Muscle of leg (tissue), 3 donors: ENCODE measurements at regions not wholly inside any gene's neighbourhood (a gene's known extent, or its start where the extent isn't known, plus 50 kb on each side); places are given as distances from the start of the nearest gene placed in this dataset.

ENCODE experiments used
- DNase-seq: peaks from one replicate; pipeline ENCODE4 v3.0.0; 2013
- H3K27ac ChIP-seq: one replicate; pipeline ENCODE4 v1.5.1; 2013; ENCODE audit warnings: mild to moderate bottlenecking, low read length, control low read depth
- H3K27me3 ChIP-seq: one replicate; pipeline ENCODE4 v1.6.1; 2013; ENCODE audit warnings: low read length; ENCODE audit not compliant: control insufficient read depth, insufficient read depth
- H3K36me3 ChIP-seq: one replicate; pipeline ENCODE4 v1.6.1; 2013; ENCODE audit warnings: low read length; ENCODE audit not compliant: control insufficient read depth, insufficient read depth
- H3K4me1 ChIP-seq: one replicate; pipeline ENCODE4 v1.6.1; 2013; ENCODE audit warnings: low read length; ENCODE audit not compliant: control insufficient read depth, insufficient read depth
- H3K4me3 ChIP-seq: one replicate; pipeline ENCODE4 v1.5.1; 2013; ENCODE audit warnings: low read length, control low read depth
- H3K9me3 ChIP-seq: replicated peaks from 2 replicates; pipeline ENCODE4 v1.6.1; 2013; ENCODE audit warnings: low read depth, low read length; ENCODE audit not compliant: control insufficient read depth
- WGBS: methylation state at CpG from one replicate; pipeline ENCODE4 v1.1.5; 2013; ENCODE audit warnings: missing lambda C conversion rate; ENCODE audit not compliant: insufficient coverage; 5-methylcytosine and 5-hydroxymethylcytosine counted together

- peaks cover 3% of the 10 kb centered on the region for H3K4me1 ChIP-seq
- WGBS: no CpG with 5 or more reads among the region's 1 CpG
- no peaks in the 10 kb centered on the region for H3K36me3 ChIP-seq
- no peak overlapping the region for H3K27ac ChIP-seq
- no peaks in the 10 kb centered on the region for H3K27me3 ChIP-seq
- no peak overlapping the region for H3K4me3 ChIP-seq
- H3K9me3 ChIP-seq: no peaks in the 10 kb centered on the region
- no peak for DNase-seq
Measured at GRCh38 chr5:143476601-143477211, 73.2 kb upstream of the NR3C1 start.

- Histone ChIP-seq H3K9me3 (no peaks in the 10 kb centered on the region), H3K36me3 (no peaks in the 10 kb centered on the region), H3K4me1 (peaks cover 3% of the 10 kb centered on the region), H3K4me3 (no peak overlapping the region), H3K27me3 (no peaks in the 10 kb centered on the region), H3K27ac (no peak overlapping the region)
- no peak for DNase-seq
- WGBS: no CpG with 5 or more reads among the region's 3 CpGs
Measured at GRCh38 chr5:143474616-143475015, 71.1 kb upstream of the NR3C1 start.

GRCh38 chr5:143473481-143473880, 70.0 kb upstream of the NR3C1 start:
- whole genome bisulfite sequencing: 85% methylated on average over 2 of the region's 5 CpGs
- no peaks in the 10 kb centered on the region for H3K36me3 ChIP-seq
- H3K4me3 ChIP-seq: no peak overlapping the region

GRCh38 chr5:143472576-143472975, 69.1 kb upstream of the NR3C1 start:
- no peak overlapping the region for H3K27ac ChIP-seq
- WGBS: no CpG with 5 or more reads among the region's 1 CpG

More at GRCh38 chr5:143473481-143473880, 70.0 kb upstream of the NR3C1 start:
- H3K27ac ChIP-seq: no peak overlapping the region
- no peaks in the 10 kb centered on the region for H3K27me3 ChIP-seq
- H3K4me1 ChIP-seq: peaks cover 3% of the 10 kb centered on the region
- DNase-seq: no peak
- H3K9me3 ChIP-seq: no peaks in the 10 kb centered on the region

GRCh38 chr5:143471666-143472464, 68.4 kb upstream of the NR3C1 start:
- WGBS: 90% methylated on average over 2 of the region's 7 CpGs
- no peak for DNase-seq
- Histone ChIP-seq H3K27me3 (no peaks in the 10 kb centered on the region), H3K4me3 (no peak overlapping the region), H3K9me3 (no peaks in the 10 kb centered on the region), H3K4me1 (peaks cover 3% of the 10 kb centered on the region), H3K36me3 (no peaks in the 10 kb centered on the region), H3K27ac (no peak overlapping the region)

More at GRCh38 chr5:143472576-143472975, 69.1 kb upstream of the NR3C1 start:
- no peaks in the 10 kb centered on the region for H3K9me3 ChIP-seq
- H3K36me3 ChIP-seq: no peaks in the 10 kb centered on the region
- no peak overlapping the region for H3K4me3 ChIP-seq
- H3K27me3 ChIP-seq: no peaks in the 10 kb centered on the region
- peaks cover 3% of the 10 kb centered on the region for H3K4me1 ChIP-seq
- DNase-seq: no peak

GRCh38 chr5:143471041-143471509, 67.6 kb upstream of the NR3C1 start:
- WGBS: no CpG with 5 or more reads among the region's 1 CpG
- Histone ChIP-seq H3K4me3 (no peak overlapping the region), H3K27ac (peak overlapping the region; percentile 17), H3K4me1 (peaks cover 3% of the 10 kb centered on the region), H3K36me3 (no peaks in the 10 kb centered on the region), H3K9me3 (no peaks in the 10 kb centered on the region), H3K27me3 (no peaks in the 10 kb centered on the region)
- DNase-seq: no peak

GRCh38 chr5:143470120-143470519, 66.6 kb upstream of the NR3C1 start:
- H3K27me3 ChIP-seq: no peaks in the 10 kb centered on the region
- H3K4me1 ChIP-seq: peaks cover 3% of the 10 kb centered on the region
- no peaks in the 10 kb centered on the region for H3K9me3 ChIP-seq
- no CpG with 5 or more reads among the region's 1 CpG for WGBS
- H3K36me3 ChIP-seq: no peaks in the 10 kb centered on the region
- H3K4me3 ChIP-seq: no peak overlapping the region
- DNase-seq: no peak
- H3K27ac ChIP-seq: no peak overlapping the region

- no peaks in the 10 kb centered on the region for H3K36me3 ChIP-seq
- no CpG with 5 or more reads among the region's 2 CpGs for WGBS
- H3K27ac ChIP-seq: no peak overlapping the region
- no peaks in the 10 kb centered on the region for H3K27me3 ChIP-seq
- H3K4me3 ChIP-seq: no peak overlapping the region
- DNase-seq: no peak
- peaks cover 3% of the 10 kb centered on the region for H3K4me1 ChIP-seq
- H3K9me3 ChIP-seq: no peaks in the 10 kb centered on the region
Measured at GRCh38 chr5:143469125-143469524, 65.6 kb upstream of the NR3C1 start.

GRCh38 chr5:143466632-143467031, 63.1 kb upstream of the NR3C1 start:
- Histone ChIP-seq H3K27me3 (no peaks in the 10 kb centered on the region), H3K9me3 (no peaks in the 10 kb centered on the region), H3K36me3 (no peaks in the 10 kb centered on the region), H3K4me3 (no peak overlapping the region), H3K4me1 (no peaks in the 10 kb centered on the region), H3K27ac (no peak overlapping the region)
- no peak for DNase-seq
- WGBS: no CpG with 5 or more reads among the region's 1 CpG

- Histone ChIP-seq H3K27me3 (no peaks in the 10 kb centered on the region), H3K27ac (no peak overlapping the region), H3K4me1 (no peaks in the 10 kb centered on the region), H3K4me3 (no peak overlapping the region), H3K36me3 (no peaks in the 10 kb centered on the region), H3K9me3 (no peaks in the 10 kb centered on the region)
- no peak for DNase-seq
- WGBS: 89% methylated on average over 1 of the region's 1 CpG
Measured at GRCh38 chr5:143464723-143465490, 61.4 kb upstream of the NR3C1 start.
